Prostate gland (tissue), 2 donors: ENCODE measurements at regions not wholly inside any gene's neighbourhood (a gene's known extent, or its start where the extent isn't known, plus 50 kb on each side); places are given as distances from the start of the nearest gene placed in this dataset.

Source experiments
- CTCF ChIP-seq, 4 experiments: fragments of 200-600 bp in 2 of 4; fragments of 450-650 bp in 2 of 4; sonication (generic) in 2 of 4; IDR thresholded peaks; 1 replicate in 3 of 4; 2 replicates in 1 of 4; pipeline ENCODE4 v1.5.1; 2016 to 2019; ENCODE audit warnings: antibody characterized with exemption in 4 of 4, mild to moderate bottlenecking in 2 of 4, moderate library complexity in 2 of 4
- POLR2A ChIP-seq: fragments of 450-650 bp; IDR thresholded peaks from one replicate; pipeline ENCODE4 v1.6.1; 2016; ENCODE audit warnings: antibody characterized with exemption, mild to moderate bottlenecking
- POLR2AphosphoS5 ChIP-seq: sonication (generic); formaldehyde crosslinking; IDR thresholded peaks from one replicate; pipeline ENCODE4 v1.6.1; 2017; ENCODE audit warnings: antibody characterized with exemption

GRCh38 chr4:188691811-188692210 lies 552.6 kb downstream of the TRIML1 start:
- no peak for TF ChIP-seq POLR2A
- TF ChIP-seq CTCF (IDR thresholded peaks at IDR 0.05), result no peak
- no peak for TF ChIP-seq POLR2AphosphoS5
